ENCODE measurements at regions not wholly inside any gene's neighbourhood (a gene's known extent, or its start where the extent isn't known, plus 50 kb on each side); places are given as distances from the start of the nearest gene placed in this dataset.
"Not testable (repeated sequence)": the region's sequence is repeated elsewhere in the genome, so short reads cannot be mapped to it uniquely, and the experiment has no call there.

DNA sequence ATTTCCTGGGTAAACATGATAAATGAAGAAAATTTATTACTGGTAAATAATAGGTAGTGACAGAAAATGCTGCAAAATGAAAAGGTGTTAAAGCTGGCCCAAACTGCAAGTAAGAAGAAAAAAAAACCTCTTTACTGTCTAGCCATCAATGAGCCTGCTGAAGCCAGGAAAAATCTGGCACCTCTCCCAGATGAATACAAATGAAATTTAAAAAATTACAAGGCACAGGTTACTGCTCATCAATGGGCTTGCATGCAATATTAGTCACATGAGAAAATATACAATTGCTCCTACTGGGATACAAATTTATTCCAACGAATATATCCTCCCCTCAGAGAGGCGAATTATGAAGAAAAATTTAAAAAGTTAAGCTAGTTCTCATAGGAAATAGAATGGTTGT, 1422.5 kb downstream of the KCNT2 start:
- no peak for FAIRE-seq
- Histone ChIP-seq H3K27me3 (ENCODE audit: control insufficient read depth, insufficient read depth, low read length) (no peaks in the 10 kb centered on the region), H3K4me3 (ENCODE audit: low read depth, low read length) (no peak overlapping the region), H3K36me3 (ENCODE audit: control insufficient read depth, insufficient read depth, low read length) (no peaks in the 10 kb centered on the region)
- DNase-seq (ENCODE audit: low read depth): no peak
- no peak for TF ChIP-seq CTCF (IDR thresholded peaks at IDR 0.05; ENCODE audit: insufficient read depth, low read length, severe bottlenecking)

DNA sequence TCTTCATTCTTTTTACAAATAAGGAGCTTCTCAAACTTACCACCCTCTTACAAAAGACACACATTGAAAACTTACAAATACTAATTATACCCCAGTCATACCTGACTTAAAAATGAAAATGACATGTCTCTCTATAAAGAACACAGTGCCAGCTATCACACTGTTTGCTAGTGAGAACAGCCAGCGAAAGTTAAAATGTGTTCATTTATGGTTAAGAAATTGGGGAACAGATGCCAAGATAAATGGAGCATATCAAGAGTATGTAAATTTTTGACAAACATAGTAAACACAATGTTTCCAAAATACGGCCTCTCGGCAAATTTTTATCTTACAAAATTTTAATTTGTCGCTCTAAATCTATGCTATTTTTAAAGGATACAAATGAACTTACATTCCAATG, 1422.9 kb downstream of the KCNT2 start:
- no peak for TF ChIP-seq CTCF (IDR thresholded peaks at IDR 0.05; ENCODE audit: insufficient read depth, low read length, severe bottlenecking)
- no peak for DNase-seq (ENCODE audit: low read depth)
- H3K4me3 ChIP-seq (ENCODE audit: low read depth, low read length): no peak overlapping the region
- H3K27me3 ChIP-seq (ENCODE audit: control insufficient read depth, insufficient read depth, low read length): no peaks in the 10 kb centered on the region
- no peaks in the 10 kb centered on the region for H3K36me3 ChIP-seq (ENCODE audit: control insufficient read depth, insufficient read depth, low read length)
- no peak for FAIRE-seq

DNA sequence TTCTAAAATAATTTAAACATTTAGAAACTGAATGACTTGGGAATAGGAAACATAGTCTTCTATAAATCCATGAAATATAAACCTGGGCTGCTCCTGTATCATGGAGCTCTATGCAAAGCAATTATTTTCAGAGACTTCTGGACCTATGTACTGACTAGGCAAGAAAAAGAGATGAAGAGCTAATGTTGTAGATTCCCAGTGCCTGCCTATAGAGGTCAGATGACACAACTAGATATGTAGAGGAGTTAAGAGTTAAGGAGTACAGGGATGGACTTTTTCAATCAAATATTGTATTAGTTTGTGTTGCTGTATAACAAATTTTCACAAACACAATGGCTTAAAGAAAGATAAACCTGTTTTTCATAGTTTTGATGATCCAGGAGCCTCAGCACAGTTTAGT, 1434.5 kb downstream of the KCNT2 start:
- Histone ChIP-seq H3K27me3 (ENCODE audit: control insufficient read depth, insufficient read depth, low read length) (no peaks in the 10 kb centered on the region), H3K36me3 (ENCODE audit: control insufficient read depth, insufficient read depth, low read length) (no peaks in the 10 kb centered on the region), H3K4me3 (ENCODE audit: low read depth, low read length) (no peak overlapping the region)
- no peak for TF ChIP-seq CTCF (IDR thresholded peaks at IDR 0.05; ENCODE audit: insufficient read depth, low read length, severe bottlenecking)
- DNase-seq (ENCODE audit: low read depth) (no peak), FAIRE-seq (no peak)

- not testable (repeated sequence) for DNase-seq (ENCODE audit: low read depth); FAIRE-seq; H3K27me3 ChIP-seq (ENCODE audit: control insufficient read depth, insufficient read depth, low read length); H3K4me3 ChIP-seq (ENCODE audit: low read depth, low read length); H3K36me3 ChIP-seq (ENCODE audit: control insufficient read depth, insufficient read depth, low read length)
Observed at GRCh38 chr1:195159795-195160194, 1448.4 kb downstream of the KCNT2 start.

GRCh38 chr1:195158091-195158490, 1450.1 kb downstream of the KCNT2 start:
- H3K27me3 ChIP-seq (ENCODE audit: control insufficient read depth, insufficient read depth, low read length): no peaks in the 10 kb centered on the region
- DNase-seq (ENCODE audit: low read depth): no peak
- no peaks in the 10 kb centered on the region for H3K36me3 ChIP-seq (ENCODE audit: control insufficient read depth, insufficient read depth, low read length)
- H3K4me3 ChIP-seq (ENCODE audit: low read depth, low read length): no peak overlapping the region
- TF ChIP-seq CTCF (IDR thresholded peaks at IDR 0.05; ENCODE audit: insufficient read depth, low read length, severe bottlenecking): no peak
- FAIRE-seq: no peak

DNA sequence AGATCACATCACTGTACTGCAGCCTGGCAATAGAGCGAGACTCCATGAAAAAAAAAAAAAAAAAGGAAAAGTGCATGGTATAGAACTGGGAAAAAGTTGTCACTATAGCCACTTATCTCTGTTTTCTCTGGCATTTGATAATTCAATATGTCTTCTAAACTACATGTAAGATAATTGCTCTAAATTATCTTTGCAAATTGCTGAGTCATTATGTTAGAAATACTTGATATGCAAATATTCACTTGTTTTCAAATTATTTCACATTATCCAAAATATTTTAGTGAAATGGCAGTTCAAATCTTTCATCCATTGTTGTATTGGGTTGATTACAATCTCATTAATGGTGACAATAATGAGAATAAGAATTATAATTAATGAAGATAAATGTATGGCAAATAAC, 1455.1 kb downstream of the KCNT2 start:
- TF ChIP-seq CTCF (IDR thresholded peaks at IDR 0.05; ENCODE audit: insufficient read depth, low read length, severe bottlenecking): no peak
- DNase-seq (ENCODE audit: low read depth): no peak
- no peak for FAIRE-seq
- no peaks in the 10 kb centered on the region for H3K36me3 ChIP-seq (ENCODE audit: control insufficient read depth, insufficient read depth, low read length)
- H3K27me3 ChIP-seq (ENCODE audit: control insufficient read depth, insufficient read depth, low read length): no peaks in the 10 kb centered on the region
- no peak overlapping the region for H3K4me3 ChIP-seq (ENCODE audit: low read depth, low read length)

Data from bronchial epithelial cell (primary cell).